ENCODE measurements at regions not wholly inside any gene's neighbourhood (a gene's known extent, or its start where the extent isn't known, plus 50 kb on each side); places are given as distances from the start of the nearest gene placed in this dataset.

DNA sequence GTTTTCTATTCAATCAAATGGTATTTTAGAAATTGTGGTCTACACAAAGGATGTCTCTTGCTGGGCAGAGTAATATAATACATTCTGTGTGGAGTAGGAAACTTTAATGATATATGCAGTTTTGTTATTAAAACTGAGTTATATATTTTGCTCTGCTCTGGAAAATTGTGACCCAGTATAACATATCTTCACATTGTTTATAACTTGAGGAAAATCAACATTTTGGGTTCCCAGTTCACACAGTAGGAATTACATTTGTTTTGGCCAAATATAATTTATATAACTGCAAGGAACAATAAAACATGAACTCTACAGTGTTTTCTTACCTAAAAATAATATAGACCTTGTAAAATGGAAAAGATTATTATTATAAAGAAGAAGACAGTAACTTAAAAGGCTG is 372.4 kb downstream of the OSR1 start:
- Histone ChIP-seq H3K4me3 (ENCODE audit: low read length) (no peak overlapping the region), H3K9me3 (ENCODE audit: low read length) (no peaks in the 10 kb centered on the region), H3K79me2 (ENCODE audit: low read length) (no peaks in the 10 kb centered on the region), H3K9me2 (replicated peaks; ENCODE audit: insufficient read depth, low read length) (no peaks in the 10 kb centered on the region), H2AFZ (ENCODE audit: low read length) (no peak overlapping the region), H3K27ac (ENCODE audit: low read length) (no peak overlapping the region), H3K27me3 (ENCODE audit: low read length) (no peaks in the 10 kb centered on the region), H3K4me2 (ENCODE audit: low read depth, low read length, poor library complexity, severe bottlenecking) (no peak overlapping the region), H3K36me3 (ENCODE audit: insufficient read depth, low read length) (no peaks in the 10 kb centered on the region), H3K4me1 (ENCODE audit: low read length) (no peaks in the 10 kb centered on the region), H3K9ac (ENCODE audit: low read length) (no peak overlapping the region), H4K20me1 (ENCODE audit: insufficient read depth, low read depth, low read length) (no peaks in the 10 kb centered on the region)
- no peak for DNase-seq

DNA sequence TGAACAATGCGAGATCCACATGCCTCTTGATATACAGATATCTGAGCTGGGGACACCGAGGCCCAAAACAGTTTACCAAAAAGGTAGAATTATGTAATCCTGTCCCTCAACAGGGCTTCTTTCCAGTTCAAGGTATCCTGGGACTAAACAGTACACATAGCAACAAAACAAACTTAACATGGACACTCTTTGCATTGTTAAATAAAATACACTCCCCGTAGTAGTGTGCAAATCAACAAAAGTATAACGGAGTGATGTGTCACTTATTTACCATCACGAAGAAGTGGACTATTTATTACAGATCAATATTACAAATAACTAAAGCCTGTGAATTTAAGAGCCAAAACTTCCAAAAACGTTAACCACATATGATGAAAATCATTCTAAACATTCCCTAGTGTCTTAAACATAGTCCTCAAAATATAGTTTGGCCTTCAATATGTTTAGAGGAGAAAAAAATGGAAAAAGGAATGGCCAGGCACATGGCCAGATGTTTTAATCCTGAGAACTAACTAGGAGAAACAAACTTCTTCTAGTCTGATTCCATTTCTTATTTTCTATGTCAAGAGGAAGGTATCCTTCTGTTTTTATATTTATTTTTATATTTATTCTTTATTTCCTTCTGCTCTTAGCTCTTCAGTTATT is 377.5 kb downstream of the OSR1 start:
- H4K20me1 ChIP-seq (ENCODE audit: insufficient read depth, low read depth, low read length) = no peaks in the 10 kb centered on the region
- H3K4me2 ChIP-seq (ENCODE audit: low read depth, low read length, poor library complexity, severe bottlenecking) = no peak overlapping the region
- H3K27me3 ChIP-seq (ENCODE audit: low read length) = no peaks in the 10 kb centered on the region
- H3K9me2 ChIP-seq (replicated peaks; ENCODE audit: insufficient read depth, low read length) = no peaks in the 10 kb centered on the region
- H3K4me3 ChIP-seq (ENCODE audit: low read length) = no peak overlapping the region
- no peaks in the 10 kb centered on the region for H3K79me2 ChIP-seq (ENCODE audit: low read length)
- no peak overlapping the region for H3K27ac ChIP-seq (ENCODE audit: low read length)
- no peak for DNase-seq
- H3K9ac ChIP-seq (ENCODE audit: low read length) = no peak overlapping the region
- H3K4me1 ChIP-seq (ENCODE audit: low read length) = peaks cover 5% of the 10 kb centered on the region
- no peaks in the 10 kb centered on the region for H3K36me3 ChIP-seq (ENCODE audit: insufficient read depth, low read length)
- no peaks in the 10 kb centered on the region for H3K9me3 ChIP-seq (ENCODE audit: low read length)
- no peak overlapping the region for H2AFZ ChIP-seq (ENCODE audit: low read length)

DNA sequence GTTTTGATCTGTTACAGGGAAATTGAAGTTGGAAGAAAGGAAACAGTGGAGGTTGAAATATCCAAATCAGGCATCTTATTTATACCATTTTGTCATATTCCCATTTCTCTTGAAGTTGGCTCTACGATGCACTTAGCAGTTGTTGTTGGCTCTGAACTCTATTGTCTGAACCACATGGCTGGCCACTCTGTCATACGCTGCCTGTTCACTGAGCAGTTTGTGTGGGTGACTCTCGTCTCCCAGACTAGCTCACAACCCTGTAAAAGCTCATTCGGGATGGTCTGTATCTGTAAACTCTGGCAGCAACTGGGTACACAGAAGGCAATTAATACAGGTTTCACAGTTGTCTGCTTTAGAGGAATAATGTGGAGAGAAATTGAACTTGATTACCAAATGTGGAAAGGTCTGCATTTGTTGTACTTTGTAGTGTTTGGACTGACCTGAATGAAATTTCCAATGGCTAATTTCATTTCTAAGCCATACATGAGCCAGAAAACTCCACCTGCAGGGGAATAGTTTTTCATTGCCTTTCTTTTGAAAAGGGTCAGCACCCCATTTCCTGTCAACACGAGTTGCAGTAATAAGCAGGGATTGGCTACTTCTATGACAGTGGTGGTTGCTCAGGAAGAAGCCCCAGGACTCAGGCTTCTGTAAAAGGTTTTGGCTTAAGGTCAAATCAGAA is 378.2 kb downstream of the OSR1 start:
- Histone ChIP-seq H4K20me1 (ENCODE audit: insufficient read depth, low read depth, low read length) (no peaks in the 10 kb centered on the region), H3K27me3 (ENCODE audit: low read length) (no peaks in the 10 kb centered on the region), H3K4me3 (ENCODE audit: low read length) (no peak overlapping the region), H3K9me3 (ENCODE audit: low read length) (no peaks in the 10 kb centered on the region), H3K9me2 (replicated peaks; ENCODE audit: insufficient read depth, low read length) (no peaks in the 10 kb centered on the region), H3K27ac (ENCODE audit: low read length) (no peak overlapping the region), H3K9ac (ENCODE audit: low read length) (no peak overlapping the region), H2AFZ (ENCODE audit: low read length) (no peak overlapping the region), H3K4me1 (ENCODE audit: low read length) (peaks cover 7% of the 10 kb centered on the region), H3K36me3 (ENCODE audit: insufficient read depth, low read length) (no peaks in the 10 kb centered on the region), H3K79me2 (ENCODE audit: low read length) (no peaks in the 10 kb centered on the region), H3K4me2 (ENCODE audit: low read depth, low read length, poor library complexity, severe bottlenecking) (no peak overlapping the region)
- no peak for DNase-seq

DNA sequence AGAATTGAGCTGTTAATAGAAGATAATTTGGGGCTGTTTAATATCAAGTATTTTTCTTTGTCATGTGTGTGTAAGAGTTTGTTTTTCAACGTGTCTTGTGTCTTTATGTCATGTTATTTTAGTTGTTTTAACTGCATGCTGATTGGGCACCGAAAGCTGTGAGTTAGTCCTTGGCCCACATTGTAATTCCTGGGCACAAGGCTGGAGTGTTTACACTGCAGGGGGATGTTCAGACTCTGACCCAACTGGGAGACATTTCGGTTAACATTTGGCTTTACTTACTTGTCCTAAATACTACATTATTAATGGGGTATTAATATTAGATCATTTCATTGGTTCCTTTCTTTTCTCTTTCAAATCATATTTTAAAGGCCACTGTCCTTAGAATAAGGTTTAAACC is 381.0 kb downstream of the OSR1 start:
- Histone ChIP-seq H3K36me3 (ENCODE audit: insufficient read depth, low read length) (no peaks in the 10 kb centered on the region), H3K9me2 (replicated peaks; ENCODE audit: insufficient read depth, low read length) (no peaks in the 10 kb centered on the region), H3K27me3 (ENCODE audit: low read length) (no peaks in the 10 kb centered on the region), H3K9me3 (ENCODE audit: low read length) (no peaks in the 10 kb centered on the region), H3K9ac (ENCODE audit: low read length) (no peak overlapping the region), H3K79me2 (ENCODE audit: low read length) (no peaks in the 10 kb centered on the region), H3K27ac (ENCODE audit: low read length) (no peak overlapping the region), H4K20me1 (ENCODE audit: insufficient read depth, low read depth, low read length) (no peaks in the 10 kb centered on the region), H3K4me3 (ENCODE audit: low read length) (no peak overlapping the region), H3K4me2 (ENCODE audit: low read depth, low read length, poor library complexity, severe bottlenecking) (no peak overlapping the region), H3K4me1 (ENCODE audit: low read length) (peaks cover 7% of the 10 kb centered on the region), H2AFZ (ENCODE audit: low read length) (no peak overlapping the region)
- DNase-seq = no peak

DNA sequence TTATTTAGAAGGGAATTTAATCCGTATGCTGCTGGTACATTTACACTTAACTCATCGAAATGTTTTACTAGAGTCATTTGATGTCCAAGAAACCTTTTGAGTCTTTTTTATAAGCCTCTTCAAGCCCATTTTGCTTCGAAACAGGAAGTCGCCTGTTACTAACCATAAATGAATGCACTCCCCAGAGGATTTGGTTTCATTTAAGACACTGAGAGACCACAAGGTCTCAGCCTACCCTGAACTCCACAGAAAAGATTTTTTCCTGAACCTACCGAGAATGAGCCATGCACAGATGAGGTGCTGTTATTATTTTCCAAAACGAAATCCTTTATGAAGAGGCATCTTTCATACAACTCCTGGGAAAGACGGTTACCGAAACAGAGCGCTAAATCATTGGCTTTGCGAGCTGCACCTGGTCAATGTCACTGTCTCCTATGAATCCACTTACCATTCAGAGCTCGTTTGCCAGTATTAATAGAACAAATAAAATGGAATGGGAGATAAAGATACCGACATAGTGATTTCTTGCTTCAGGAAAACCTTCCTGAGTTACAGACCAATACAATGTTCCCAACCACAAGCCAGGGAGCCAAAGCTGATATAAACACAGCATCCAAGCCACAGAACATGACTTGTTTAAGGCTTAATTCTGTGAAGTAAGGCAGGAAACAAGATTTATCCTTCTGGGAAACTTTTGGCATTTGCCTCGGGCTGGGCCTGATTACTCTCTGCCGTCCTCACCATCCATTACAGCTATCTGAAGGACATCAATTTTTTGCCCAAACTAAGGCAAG is 382.1 kb downstream of the OSR1 start:
- H3K4me1 ChIP-seq (ENCODE audit: low read length) = peaks cover 7% of the 10 kb centered on the region
- H3K9me3 ChIP-seq (ENCODE audit: low read length) = no peaks in the 10 kb centered on the region
- no peaks in the 10 kb centered on the region for H3K79me2 ChIP-seq (ENCODE audit: low read length)
- no peak overlapping the region for H3K4me2 ChIP-seq (ENCODE audit: low read depth, low read length, poor library complexity, severe bottlenecking)
- no peak overlapping the region for H3K9ac ChIP-seq (ENCODE audit: low read length)
- H3K4me3 ChIP-seq (ENCODE audit: low read length) = no peak overlapping the region
- no peaks in the 10 kb centered on the region for H4K20me1 ChIP-seq (ENCODE audit: insufficient read depth, low read depth, low read length)
- H3K27ac ChIP-seq (ENCODE audit: low read length) = no peak overlapping the region
- H2AFZ ChIP-seq (ENCODE audit: low read length) = no peak overlapping the region
- no peaks in the 10 kb centered on the region for H3K9me2 ChIP-seq (replicated peaks; ENCODE audit: insufficient read depth, low read length)
- peak; percentile 70 for DNase-seq
- no peaks in the 10 kb centered on the region for H3K36me3 ChIP-seq (ENCODE audit: insufficient read depth, low read length)
- no peaks in the 10 kb centered on the region for H3K27me3 ChIP-seq (ENCODE audit: low read length)

DNA sequence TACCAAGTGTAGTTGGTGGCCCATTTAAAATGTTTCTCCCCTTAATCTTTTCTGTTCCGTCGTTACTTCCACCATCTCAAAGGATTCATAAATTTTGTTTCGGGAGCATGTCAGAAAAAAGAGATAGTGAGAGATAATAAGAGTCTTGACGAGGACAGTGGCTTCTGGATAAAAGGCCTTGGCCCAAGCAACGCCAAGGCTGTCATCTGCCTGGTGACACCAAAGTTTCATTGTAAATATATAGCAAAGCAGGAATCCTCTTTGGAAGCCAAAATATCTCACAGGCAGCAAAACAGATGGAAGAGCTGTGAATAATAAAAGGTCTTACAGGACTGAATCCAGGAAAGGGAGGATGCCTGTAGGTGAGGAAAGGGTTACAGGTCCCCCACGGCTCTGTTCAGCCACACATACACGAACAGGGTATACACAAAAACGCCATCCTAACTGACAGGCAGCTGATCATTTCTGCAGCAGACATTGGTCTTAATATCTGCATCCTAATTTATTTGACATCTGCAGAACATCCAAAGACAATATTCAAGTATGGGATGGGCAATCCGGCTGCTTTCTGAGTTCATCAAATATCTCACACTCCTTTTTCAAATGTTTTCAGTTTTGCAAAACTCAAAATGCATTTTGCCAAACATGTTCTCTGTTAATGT is 382.8 kb downstream of the OSR1 start:
- no peaks in the 10 kb centered on the region for H3K79me2 ChIP-seq (ENCODE audit: low read length)
- H3K36me3 ChIP-seq (ENCODE audit: insufficient read depth, low read length) = no peaks in the 10 kb centered on the region
- H2AFZ ChIP-seq (ENCODE audit: low read length) = no peak overlapping the region
- H3K27ac ChIP-seq (ENCODE audit: low read length) = no peak overlapping the region
- H3K9ac ChIP-seq (ENCODE audit: low read length) = no peak overlapping the region
- H3K4me3 ChIP-seq (ENCODE audit: low read length) = no peak overlapping the region
- H3K4me1 ChIP-seq (ENCODE audit: low read length) = peaks cover 7% of the 10 kb centered on the region
- H3K4me2 ChIP-seq (ENCODE audit: low read depth, low read length, poor library complexity, severe bottlenecking) = no peak overlapping the region
- no peak for DNase-seq
- H3K27me3 ChIP-seq (ENCODE audit: low read length) = no peaks in the 10 kb centered on the region
- H3K9me3 ChIP-seq (ENCODE audit: low read length) = no peaks in the 10 kb centered on the region
- H4K20me1 ChIP-seq (ENCODE audit: insufficient read depth, low read depth, low read length) = no peaks in the 10 kb centered on the region
- H3K9me2 ChIP-seq (replicated peaks; ENCODE audit: insufficient read depth, low read length) = no peaks in the 10 kb centered on the region

DNA sequence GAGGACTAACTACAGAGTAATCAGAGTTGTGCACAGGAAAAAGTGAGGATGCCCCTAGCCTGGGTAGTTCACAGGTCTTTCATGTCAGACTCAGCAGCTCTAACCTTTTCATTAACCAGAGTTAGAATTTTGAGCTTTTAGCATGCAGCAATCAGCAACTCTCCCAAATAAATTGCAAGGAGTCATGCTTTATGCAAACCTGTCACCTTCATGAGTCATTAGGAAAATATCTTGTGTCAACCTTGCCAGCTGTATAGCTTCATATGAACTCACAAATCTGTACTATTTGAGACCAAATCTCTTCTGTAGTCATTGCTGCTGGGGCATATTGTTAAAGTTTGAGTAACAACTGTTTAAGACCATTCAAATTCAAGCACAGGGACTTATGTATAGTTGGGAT is 382.3 kb upstream of the NT5C1B start:
- Histone ChIP-seq H3K36me3 (ENCODE audit: insufficient read depth, low read length) (no peaks in the 10 kb centered on the region), H4K20me1 (ENCODE audit: insufficient read depth, low read depth, low read length) (no peaks in the 10 kb centered on the region), H3K4me2 (ENCODE audit: low read depth, low read length, poor library complexity, severe bottlenecking) (no peak overlapping the region), H3K9ac (ENCODE audit: low read length) (no peak overlapping the region), H2AFZ (ENCODE audit: low read length) (no peak overlapping the region), H3K79me2 (ENCODE audit: low read length) (no peaks in the 10 kb centered on the region), H3K9me3 (ENCODE audit: low read length) (no peaks in the 10 kb centered on the region), H3K27me3 (ENCODE audit: low read length) (no peaks in the 10 kb centered on the region), H3K27ac (ENCODE audit: low read length) (no peak overlapping the region), H3K4me3 (ENCODE audit: low read length) (no peak overlapping the region), H3K9me2 (replicated peaks; ENCODE audit: insufficient read depth, low read length) (no peaks in the 10 kb centered on the region), H3K4me1 (ENCODE audit: low read length) (peaks cover 7% of the 10 kb centered on the region)
- no peak for DNase-seq

DNA sequence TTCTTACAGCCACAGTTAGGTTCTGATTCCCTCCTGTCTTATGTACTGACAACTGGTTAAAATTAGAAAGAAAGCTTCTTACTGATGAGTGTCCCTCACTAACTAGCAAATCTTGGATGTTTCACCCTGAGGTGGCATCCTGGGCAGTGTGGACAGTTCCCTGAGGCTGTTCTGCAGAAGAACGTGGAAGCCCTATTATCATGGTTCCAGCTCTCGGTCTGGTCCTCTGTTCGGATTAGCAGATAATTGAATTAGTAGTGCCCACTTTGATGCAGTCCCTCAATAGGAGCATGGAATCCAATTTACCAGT is 381.7 kb upstream of the NT5C1B start:
- Histone ChIP-seq H3K9me2 (replicated peaks; ENCODE audit: insufficient read depth, low read length) (no peaks in the 10 kb centered on the region), H3K36me3 (ENCODE audit: insufficient read depth, low read length) (no peaks in the 10 kb centered on the region), H3K27me3 (ENCODE audit: low read length) (no peaks in the 10 kb centered on the region), H3K4me2 (ENCODE audit: low read depth, low read length, poor library complexity, severe bottlenecking) (no peak overlapping the region), H3K9ac (ENCODE audit: low read length) (no peak overlapping the region), H4K20me1 (ENCODE audit: insufficient read depth, low read depth, low read length) (no peaks in the 10 kb centered on the region), H3K27ac (ENCODE audit: low read length) (no peak overlapping the region), H2AFZ (ENCODE audit: low read length) (no peak overlapping the region), H3K4me3 (ENCODE audit: low read length) (no peak overlapping the region), H3K79me2 (ENCODE audit: low read length) (no peaks in the 10 kb centered on the region), H3K9me3 (ENCODE audit: low read length) (no peaks in the 10 kb centered on the region), H3K4me1 (ENCODE audit: low read length) (peaks cover 3% of the 10 kb centered on the region)
- DNase-seq = no peak

All from Karpas-422 (cell line).